ENCODE measurements at regions not wholly inside any gene's neighbourhood (a gene's known extent, or its start where the extent isn't known, plus 50 kb on each side); places are given as distances from the start of the nearest gene placed in this dataset.

DNA sequence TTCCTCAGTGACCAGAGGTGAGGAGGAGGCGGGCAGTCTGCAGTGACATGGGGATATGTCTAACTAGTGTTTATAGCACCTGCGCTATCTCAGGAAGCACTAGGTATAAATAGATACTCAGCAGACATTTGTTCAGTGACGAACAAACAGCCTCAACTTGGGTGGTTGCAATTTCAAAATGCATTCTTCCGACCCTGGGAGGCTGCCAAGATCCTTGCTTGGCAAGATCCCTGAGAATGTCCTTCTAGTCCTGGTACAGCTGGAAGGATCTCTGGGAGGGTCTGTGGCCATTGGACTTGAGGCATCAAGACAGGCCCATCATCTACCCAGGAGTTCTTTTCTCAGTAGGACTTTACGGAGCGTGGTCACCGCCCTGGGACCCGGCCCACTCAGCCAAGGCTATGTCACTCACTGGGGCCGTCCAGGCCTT, 299.5 kb downstream of the ZNF536 start:
- Histone ChIP-seq H3K27me3 (ENCODE audit: control insufficient read depth, insufficient read depth, low read length) (peaks cover 30% of the 10 kb centered on the region), H3K4me1 (ENCODE audit: control insufficient read depth, insufficient read depth, low read length) (0 out of 2 replicates have a peak, but pooled peaks cover 3% of the 10 kb centered on the region), H3K36me3 (ENCODE audit: control insufficient read depth, insufficient read depth, low read length) (no peaks in the 10 kb centered on the region), H3K9me3 (ENCODE audit: control insufficient read depth, insufficient read depth, low read depth, low read length) (no peaks in the 10 kb centered on the region), H3K27ac (ENCODE audit: low read length) (no peak overlapping the region), H3K4me3 (ENCODE audit: low read depth in 2 of 2, low read length in 2 of 2) (no peak overlapping the region)
- ChIA-PET POLR2A (no interaction called here), CTCF (interaction anchor here (1.3 kb wide), 1 partner anchor 11 kb away, joined by 5 read pairs; no protein-coding TSS in a partner anchor)
- DNase-seq (ENCODE audit: low read depth, low spot score): no peak
- intact Hi-C loops (cut with micrococcal nuclease; ENCODE audit: unreplicated experiment) (no loop called here), in situ Hi-C loops (cut with HindIII; ENCODE audit: low pct_unique_long_range_greater_than_20kb, low sequenced_read_pairs) (no loop called here)
- no peak for TF ChIP-seq SIN3A (IDR thresholded peaks at IDR 0.05; ENCODE audit: borderline replicate concordance, insufficient read depth, low read depth, low read length)
- TF ChIP-seq, protein P1, sequence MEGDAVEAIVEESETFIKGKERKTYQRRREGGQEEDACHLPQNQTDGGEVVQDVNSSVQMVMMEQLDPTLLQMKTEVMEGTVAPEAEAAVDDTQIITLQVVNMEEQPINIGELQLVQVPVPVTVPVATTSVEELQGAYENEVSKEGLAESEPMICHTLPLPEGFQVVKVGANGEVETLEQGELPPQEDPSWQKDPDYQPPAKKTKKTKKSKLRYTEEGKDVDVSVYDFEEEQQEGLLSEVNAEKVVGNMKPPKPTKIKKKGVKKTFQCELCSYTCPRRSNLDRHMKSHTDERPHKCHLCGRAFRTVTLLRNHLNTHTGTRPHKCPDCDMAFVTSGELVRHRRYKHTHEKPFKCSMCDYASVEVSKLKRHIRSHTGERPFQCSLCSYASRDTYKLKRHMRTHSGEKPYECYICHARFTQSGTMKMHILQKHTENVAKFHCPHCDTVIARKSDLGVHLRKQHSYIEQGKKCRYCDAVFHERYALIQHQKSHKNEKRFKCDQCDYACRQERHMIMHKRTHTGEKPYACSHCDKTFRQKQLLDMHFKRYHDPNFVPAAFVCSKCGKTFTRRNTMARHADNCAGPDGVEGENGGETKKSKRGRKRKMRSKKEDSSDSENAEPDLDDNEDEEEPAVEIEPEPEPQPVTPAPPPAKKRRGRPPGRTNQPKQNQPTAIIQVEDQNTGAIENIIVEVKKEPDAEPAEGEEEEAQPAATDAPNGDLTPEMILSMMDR (IDR thresholded peaks at IDR 0.05): no peak
- TF ChIP-seq TCF7L2 (IDR thresholded peaks at IDR 0.05; ENCODE audit: low read depth, low read length): no peak
- no peak for TF ChIP-seq POLR2AphosphoS5 (IDR thresholded peaks at IDR 0.05; ENCODE audit: low read depth, low read length)
- TF ChIP-seq, protein P2, sequence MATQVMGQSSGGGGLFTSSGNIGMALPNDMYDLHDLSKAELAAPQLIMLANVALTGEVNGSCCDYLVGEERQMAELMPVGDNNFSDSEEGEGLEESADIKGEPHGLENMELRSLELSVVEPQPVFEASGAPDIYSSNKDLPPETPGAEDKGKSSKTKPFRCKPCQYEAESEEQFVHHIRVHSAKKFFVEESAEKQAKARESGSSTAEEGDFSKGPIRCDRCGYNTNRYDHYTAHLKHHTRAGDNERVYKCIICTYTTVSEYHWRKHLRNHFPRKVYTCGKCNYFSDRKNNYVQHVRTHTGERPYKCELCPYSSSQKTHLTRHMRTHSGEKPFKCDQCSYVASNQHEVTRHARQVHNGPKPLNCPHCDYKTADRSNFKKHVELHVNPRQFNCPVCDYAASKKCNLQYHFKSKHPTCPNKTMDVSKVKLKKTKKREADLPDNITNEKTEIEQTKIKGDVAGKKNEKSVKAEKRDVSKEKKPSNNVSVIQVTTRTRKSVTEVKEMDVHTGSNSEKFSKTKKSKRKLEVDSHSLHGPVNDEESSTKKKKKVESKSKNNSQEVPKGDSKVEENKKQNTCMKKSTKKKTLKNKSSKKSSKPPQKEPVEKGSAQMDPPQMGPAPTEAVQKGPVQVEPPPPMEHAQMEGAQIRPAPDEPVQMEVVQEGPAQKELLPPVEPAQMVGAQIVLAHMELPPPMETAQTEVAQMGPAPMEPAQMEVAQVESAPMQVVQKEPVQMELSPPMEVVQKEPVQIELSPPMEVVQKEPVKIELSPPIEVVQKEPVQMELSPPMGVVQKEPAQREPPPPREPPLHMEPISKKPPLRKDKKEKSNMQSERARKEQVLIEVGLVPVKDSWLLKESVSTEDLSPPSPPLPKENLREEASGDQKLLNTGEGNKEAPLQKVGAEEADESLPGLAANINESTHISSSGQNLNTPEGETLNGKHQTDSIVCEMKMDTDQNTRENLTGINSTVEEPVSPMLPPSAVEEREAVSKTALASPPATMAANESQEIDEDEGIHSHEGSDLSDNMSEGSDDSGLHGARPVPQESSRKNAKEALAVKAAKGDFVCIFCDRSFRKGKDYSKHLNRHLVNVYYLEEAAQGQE (IDR thresholded peaks at IDR 0.05; ENCODE audit: insufficient read depth in 1 of 2, low read depth in 2 of 2, low read length in 1 of 2): no peak
- no TSS peak for BruUV-seq (replicated peaks)
- ATAC-seq: no peak

DNA sequence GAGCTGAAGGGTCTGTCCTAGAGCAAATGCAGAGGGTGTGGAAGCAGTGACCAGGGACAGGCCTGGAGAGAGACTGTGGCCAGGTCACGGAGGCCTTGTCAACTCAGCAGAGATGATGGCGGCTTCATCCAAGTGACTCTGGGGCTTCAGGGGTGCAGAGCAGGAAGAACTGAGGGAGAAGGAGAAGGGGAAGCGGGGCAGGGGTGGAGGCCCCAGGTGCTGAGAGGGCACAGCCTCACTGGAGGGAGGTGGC, 299.1 kb downstream of the ZNF536 start:
- ChIA-PET CTCF (no interaction called here), POLR2A (no interaction called here)
- 0 out of 2 replicates have a peak, but pooled peaks cover 3% of the 10 kb centered on the region for H3K4me1 ChIP-seq (ENCODE audit: control insufficient read depth, insufficient read depth, low read length)
- DNase-seq (ENCODE audit: low read depth, low spot score) (no peak), ATAC-seq (no peak)
- in situ Hi-C loops (cut with HindIII; ENCODE audit: low pct_unique_long_range_greater_than_20kb, low sequenced_read_pairs): no loop called here
- H3K27me3 ChIP-seq (ENCODE audit: control insufficient read depth, insufficient read depth, low read length): peaks cover 29% of the 10 kb centered on the region
- no TSS peak for BruUV-seq (replicated peaks)
- H3K27ac ChIP-seq (ENCODE audit: low read length): no peak overlapping the region
- no peaks in the 10 kb centered on the region for H3K36me3 ChIP-seq (ENCODE audit: control insufficient read depth, insufficient read depth, low read length)
- TF ChIP-seq SIN3A (IDR thresholded peaks at IDR 0.05; ENCODE audit: borderline replicate concordance, insufficient read depth, low read depth, low read length) (no peak), POLR2AphosphoS5 (IDR thresholded peaks at IDR 0.05; ENCODE audit: low read depth, low read length) (no peak), TCF7L2 (IDR thresholded peaks at IDR 0.05; ENCODE audit: low read depth, low read length) (no peak)
- TF ChIP-seq, protein P2 (IDR thresholded peaks at IDR 0.05; ENCODE audit: insufficient read depth in 1 of 2, low read depth in 2 of 2, low read length in 1 of 2): no peak
- TF ChIP-seq, protein P1 (IDR thresholded peaks at IDR 0.05): no peak
- H3K4me3 ChIP-seq (ENCODE audit: low read depth in 2 of 2, low read length in 2 of 2): no peak overlapping the region
- no peaks in the 10 kb centered on the region for H3K9me3 ChIP-seq (ENCODE audit: control insufficient read depth, insufficient read depth, low read depth, low read length)
- intact Hi-C loops (cut with micrococcal nuclease; ENCODE audit: unreplicated experiment): no loop called here

All from Panc1 (cell line).